HCT116 (cell line): ENCODE measurements at regions not wholly inside any gene's neighbourhood (a gene's known extent, or its start where the extent isn't known, plus 50 kb on each side); places are given as distances from the start of the nearest gene placed in this dataset.

Source experiments
- ATAC-seq: fragments of 200-7000 bp; cut with Tn5 transposase; 2 replicates; pipeline ENCODE4 v1.9.1; 2020; ENCODE audit warnings: mild to moderate bottlenecking, moderate library complexity
- BruUV-seq: library from RNA; stranded (reverse); fragments of 400-500 nt; replicated peaks from 2 replicates; lab custom pipeline; 2021; lab: Mats Ljungman, UMichigan
- CTCF ChIA-PET: fragments of 300-600 bp; sonication (Branson Sonifier 250); formaldehyde crosslinking; loops from one replicate; lab custom pipeline; 2021; ENCODE audit warnings: antibody characterized with exemption; lab: Charles Lee
- POLR2A ChIA-PET: fragments of 300-600, 350-600 bp; sonication (Branson Sonifier 250); formaldehyde crosslinking; loops from one replicate; lab custom pipeline; 2021; ENCODE audit warnings: antibody characterized with exemption; lab: Charles Lee
- RAD21 ChIA-PET, 2 experiments: fragments of 300-600 bp; sonication (Branson Sonifier 250); formaldehyde crosslinking; loops; one replicate each; lab custom pipeline; 2023; ENCODE audit warnings: low total read pairs in 2 of 2; ENCODE audit not compliant: uncharacterized antibody in 2 of 2, unreplicated experiment in 2 of 2, low non-redundant PET in 1 of 2; lab: Charles Lee
- DNase-seq: peaks from one replicate; pipeline ENCODE4 v3.0.0-alpha.2; 2010; ENCODE audit warnings: low read depth, low spot score
- H2AFZ ChIP-seq: fragments of 200-600 bp; shearing (Covaris generic), sonication (generic); 2 replicates; pipeline ENCODE4 v1.6.1; 2017; ENCODE audit warnings: low read depth, mixed run types, mixed read lengths, antibody characterized with exemption, low read length; ENCODE audit not compliant: poor library complexity, severe bottlenecking
- H3K27ac ChIP-seq: 2 replicates; pipeline ENCODE4 v1.5.1; 2012; ENCODE audit warnings: low read depth, low read length
- H3K27me3 ChIP-seq: fragments of 200-600 bp; sonication (generic); 2 replicates; pipeline ENCODE4 v1.6.1; 2016; ENCODE audit warnings: mixed run types, low read length, mixed read lengths; ENCODE audit not compliant: insufficient read depth
- H3K36me3 ChIP-seq, 2 experiments: fragments of 200-500 bp in 1 of 2; fragments of 200-600 bp in 1 of 2; sonication (Bioruptor generic) in 1 of 2; sonication (generic) in 1 of 2; 2 replicates each; pipeline versions ENCODE4 v1.5.1 to v1.6.1; 2014 to 2016; ENCODE audit warnings: low read length in 2 of 2, inconsistent platforms in 1 of 2, mixed read lengths in 1 of 2, mixed run types in 1 of 2; ENCODE audit not compliant: insufficient read depth in 2 of 2, control insufficient read depth in 1 of 2
- H3K4me1 ChIP-seq, 2 experiments: fragments of 200-600 bp in 1 of 2; sonication (generic) in 1 of 2; 2 replicates each; pipeline versions ENCODE4 v1.5.1 to v1.6.1; 2012 to 2017; ENCODE audit warnings: low read length in 2 of 2, inconsistent platforms in 1 of 2, mild to moderate bottlenecking in 1 of 2, mixed read lengths in 1 of 2, mixed run types in 1 of 2, moderate library complexity in 1 of 2; ENCODE audit not compliant: insufficient read depth in 2 of 2, control insufficient read depth in 1 of 2
- H3K4me2 ChIP-seq: fragments of 200-600 bp; sonication (generic); 2 replicates; pipeline ENCODE4 v1.6.1; 2017; ENCODE audit warnings: mixed run types, low read length, mixed read lengths
- H3K4me3 ChIP-seq, 2 experiments: fragments of 200-600 bp in 1 of 2; sonication (generic) in 1 of 2; replicated peaks in 1 of 2; 2 replicates each; pipeline ENCODE4 v1.5.1; 2011 to 2016; ENCODE audit warnings: low read length in 2 of 2, control low read depth in 1 of 2, low read depth in 1 of 2, mild to moderate bottlenecking in 1 of 2, mixed read lengths in 1 of 2, mixed run types in 1 of 2
- H3K79me2 ChIP-seq: fragments of 200-600 bp; sonication (generic); 2 replicates; pipeline ENCODE4 v1.6.1; 2017; ENCODE audit warnings: mild to moderate bottlenecking, mixed run types, low read length, moderate library complexity, mixed read lengths; ENCODE audit not compliant: insufficient read depth
- H3K9ac ChIP-seq: fragments of 200-600 bp; sonication (generic); 2 replicates; pipeline ENCODE4 v1.6.1; 2016; ENCODE audit warnings: low read length, mixed read lengths
- H3K9me2 ChIP-seq: fragments of 200-600 bp; sonication (generic), shearing (Covaris generic); 2 replicates; pipeline ENCODE4 v1.6.1; 2017; ENCODE audit warnings: mixed run types, mild to moderate bottlenecking, moderate library complexity; ENCODE audit not compliant: insufficient read depth
- H3K9me3 ChIP-seq, 2 experiments: fragments of 200-500 bp in 1 of 2; fragments of 200-600 bp in 1 of 2; sonication (Bioruptor generic) in 1 of 2; sonication (generic) in 1 of 2; 2 replicates each; pipeline ENCODE4 v1.6.1; 2014 to 2017; ENCODE audit warnings: low read length in 2 of 2, mixed read lengths in 2 of 2, inconsistent platforms in 1 of 2, low read depth in 1 of 2, mild to moderate bottlenecking in 1 of 2, mixed run types in 1 of 2, moderate library complexity in 1 of 2; ENCODE audit not compliant: control insufficient read depth in 1 of 2, insufficient read depth in 1 of 2
- H4K20me1 ChIP-seq: fragments of 200-600 bp; sonication (generic), shearing (Covaris generic); 2 replicates; pipeline ENCODE4 v1.6.1; 2017; ENCODE audit warnings: mixed run types, mild to moderate bottlenecking, moderate library complexity; ENCODE audit not compliant: insufficient read depth
- CEBPB ChIP-seq: IDR thresholded peaks from 2 replicates; pipeline ENCODE4 v1.6.1; 2012; ENCODE audit warnings: low read depth
- EGR1 ChIP-seq: IDR thresholded peaks from 2 replicates; pipeline ENCODE4 v1.6.1; 2012; ENCODE audit warnings: low read depth
- EZH2phosphoT487 ChIP-seq: fragments of 200-600 bp; IDR thresholded peaks from 2 replicates; pipeline ENCODE4 v1.6.1; 2018; ENCODE audit warnings: antibody characterized with exemption, borderline replicate concordance
- POLR2A ChIP-seq: IDR thresholded peaks from 2 replicates; pipeline ENCODE4 v1.7.0; 2011; ENCODE audit warnings: borderline replicate concordance; ENCODE audit not compliant: insufficient read depth, insufficient read length; ENCODE audit errors: extremely low read depth
- SP1 ChIP-seq: IDR thresholded peaks from 2 replicates; pipeline ENCODE4 v1.6.1; 2012; ENCODE audit warnings: low read depth
- ZFX ChIP-seq: fragments of 450-650 bp; IDR thresholded peaks from 2 replicates; pipeline ENCODE4 v1.6.1; 2017
- intact Hi-C: fragments of 100-400 bp; cut with micrococcal nuclease; formaldehyde crosslinking; loops from 2 replicates; pipeline ENCODE4 v1.10.0; 2022
- TF ChIP-seq, protein P1 (sequence below), 3 experiments: fragments of 200-600 bp in 1 of 3; sonication (generic) in 1 of 3; IDR thresholded peaks in 2 of 3; conservative IDR thresholded peaks in 1 of 3; 2 replicates each; pipeline ENCODE4 v1.5.1; 2012 to 2017; ENCODE audit warnings: low read depth in 2 of 3, low read length in 2 of 3, antibody characterized with exemption in 1 of 3, borderline replicate concordance in 1 of 3, control low read depth in 1 of 3, mild to moderate bottlenecking in 1 of 3, mixed read lengths in 1 of 3, mixed run types in 1 of 3, moderate library complexity in 1 of 3; ENCODE audit not compliant: insufficient read depth in 1 of 3
- TF ChIP-seq, protein P2 (sequence below): IDR thresholded peaks from 2 replicates; pipeline ENCODE4 v1.6.1; 2012
- TF ChIP-seq, protein P3 (sequence below): IDR thresholded peaks from 2 replicates; pipeline ENCODE4 v1.6.1; 2011; ENCODE audit warnings: mild to moderate bottlenecking, low read length, moderate library complexity; ENCODE audit not compliant: insufficient replicate concordance; ENCODE audit errors: extremely low read depth
- TF ChIP-seq, protein P4 (sequence below): IDR thresholded peaks from 2 replicates; pipeline ENCODE4 v1.6.1; 2012

DNA sequence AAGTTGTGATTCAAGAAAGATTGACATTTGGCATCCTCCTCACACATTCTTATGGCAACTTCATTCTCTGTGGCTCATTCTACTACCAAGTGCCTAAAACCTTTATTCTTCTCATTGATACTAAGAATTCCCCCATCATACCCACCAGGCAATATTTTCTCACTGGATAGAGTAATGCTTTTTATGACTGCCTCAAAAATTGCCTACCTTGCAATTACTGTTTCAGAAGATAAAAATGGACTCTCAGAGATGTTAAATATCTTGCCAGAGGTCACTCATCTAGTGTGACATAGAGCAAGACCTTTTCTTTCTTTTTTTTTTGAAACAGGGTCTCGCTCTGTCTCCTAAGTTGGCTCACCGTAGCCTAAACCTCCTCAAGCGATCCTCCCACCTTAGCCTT lies 192.8 kb upstream of the KYNU start:
- TF ChIP-seq, protein P1, sequence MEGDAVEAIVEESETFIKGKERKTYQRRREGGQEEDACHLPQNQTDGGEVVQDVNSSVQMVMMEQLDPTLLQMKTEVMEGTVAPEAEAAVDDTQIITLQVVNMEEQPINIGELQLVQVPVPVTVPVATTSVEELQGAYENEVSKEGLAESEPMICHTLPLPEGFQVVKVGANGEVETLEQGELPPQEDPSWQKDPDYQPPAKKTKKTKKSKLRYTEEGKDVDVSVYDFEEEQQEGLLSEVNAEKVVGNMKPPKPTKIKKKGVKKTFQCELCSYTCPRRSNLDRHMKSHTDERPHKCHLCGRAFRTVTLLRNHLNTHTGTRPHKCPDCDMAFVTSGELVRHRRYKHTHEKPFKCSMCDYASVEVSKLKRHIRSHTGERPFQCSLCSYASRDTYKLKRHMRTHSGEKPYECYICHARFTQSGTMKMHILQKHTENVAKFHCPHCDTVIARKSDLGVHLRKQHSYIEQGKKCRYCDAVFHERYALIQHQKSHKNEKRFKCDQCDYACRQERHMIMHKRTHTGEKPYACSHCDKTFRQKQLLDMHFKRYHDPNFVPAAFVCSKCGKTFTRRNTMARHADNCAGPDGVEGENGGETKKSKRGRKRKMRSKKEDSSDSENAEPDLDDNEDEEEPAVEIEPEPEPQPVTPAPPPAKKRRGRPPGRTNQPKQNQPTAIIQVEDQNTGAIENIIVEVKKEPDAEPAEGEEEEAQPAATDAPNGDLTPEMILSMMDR (IDR thresholded peaks at IDR 0.05 in 2 of 3, conservative IDR thresholded peaks at IDR 0.05 in 1 of 3; ENCODE audit: borderline replicate concordance in 1 of 3, insufficient read depth in 1 of 3, low read depth in 2 of 3, low read length in 2 of 3) = no peak
- TF ChIP-seq, protein P2, sequence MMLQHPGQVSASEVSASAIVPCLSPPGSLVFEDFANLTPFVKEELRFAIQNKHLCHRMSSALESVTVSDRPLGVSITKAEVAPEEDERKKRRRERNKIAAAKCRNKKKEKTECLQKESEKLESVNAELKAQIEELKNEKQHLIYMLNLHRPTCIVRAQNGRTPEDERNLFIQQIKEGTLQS = no peak
- TF ChIP-seq, protein P3, sequence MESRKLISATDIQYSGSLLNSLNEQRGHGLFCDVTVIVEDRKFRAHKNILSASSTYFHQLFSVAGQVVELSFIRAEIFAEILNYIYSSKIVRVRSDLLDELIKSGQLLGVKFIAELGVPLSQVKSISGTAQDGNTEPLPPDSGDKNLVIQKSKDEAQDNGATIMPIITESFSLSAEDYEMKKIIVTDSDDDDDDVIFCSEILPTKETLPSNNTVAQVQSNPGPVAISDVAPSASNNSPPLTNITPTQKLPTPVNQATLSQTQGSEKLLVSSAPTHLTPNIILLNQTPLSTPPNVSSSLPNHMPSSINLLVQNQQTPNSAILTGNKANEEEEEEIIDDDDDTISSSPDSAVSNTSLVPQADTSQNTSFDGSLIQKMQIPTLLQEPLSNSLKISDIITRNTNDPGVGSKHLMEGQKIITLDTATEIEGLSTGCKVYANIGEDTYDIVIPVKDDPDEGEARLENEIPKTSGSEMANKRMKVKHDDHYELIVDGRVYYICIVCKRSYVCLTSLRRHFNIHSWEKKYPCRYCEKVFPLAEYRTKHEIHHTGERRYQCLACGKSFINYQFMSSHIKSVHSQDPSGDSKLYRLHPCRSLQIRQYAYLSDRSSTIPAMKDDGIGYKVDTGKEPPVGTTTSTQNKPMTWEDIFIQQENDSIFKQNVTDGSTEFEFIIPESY = no peak
- TF ChIP-seq SP1 (no peak), POLR2A (no peak), EZH2phosphoT487 (no peak), EGR1 (no peak), ZFX (no peak), CEBPB (no peak)
- TF ChIP-seq, protein P4, sequence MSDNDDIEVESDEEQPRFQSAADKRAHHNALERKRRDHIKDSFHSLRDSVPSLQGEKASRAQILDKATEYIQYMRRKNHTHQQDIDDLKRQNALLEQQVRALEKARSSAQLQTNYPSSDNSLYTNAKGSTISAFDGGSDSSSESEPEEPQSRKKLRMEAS = no peak
- H3K4me1 ChIP-seq = no peaks in the 10 kb centered on the region
- no peaks in the 10 kb centered on the region for H3K27me3 ChIP-seq
- H2AFZ ChIP-seq = no peak overlapping the region
- H3K36me3 ChIP-seq = no peaks in the 10 kb centered on the region
- no peaks in the 10 kb centered on the region for H4K20me1 ChIP-seq
- DNase-seq (no peak), ATAC-seq (no peak)
- intact Hi-C loops = no loop called here
- H3K79me2 ChIP-seq = no peaks in the 10 kb centered on the region
- no peak overlapping the region for H3K4me3 ChIP-seq
- ChIA-PET POLR2A (no interaction called here), RAD21 (no interaction called here), CTCF (no interaction called here)
- H3K9me3 ChIP-seq = no peaks in the 10 kb centered on the region
- H3K9me2 ChIP-seq = no peaks in the 10 kb centered on the region
- no TSS peak for BruUV-seq
- no peak overlapping the region for H3K27ac ChIP-seq
- no peak overlapping the region for H3K9ac ChIP-seq
- no peak overlapping the region for H3K4me2 ChIP-seq
